ENCODE measurements at regions not wholly inside any gene's neighbourhood (a gene's known extent, or its start where the extent isn't known, plus 50 kb on each side); places are given as distances from the start of the nearest gene placed in this dataset.
"Not testable (repeated sequence)": the region's sequence is repeated elsewhere in the genome, so short reads cannot be mapped to it uniquely, and the experiment has no call there.

- Mint-ChIP-seq H3K36me3 (ENCODE audit: low read depth) (no peaks in the 10 kb centered on the region), H3K27ac (no peak overlapping the region), H3K9me3 (no peaks in the 10 kb centered on the region), H3K4me1 (ENCODE audit: low read depth) (no peaks in the 10 kb centered on the region), H3K27me3 (ENCODE audit: low read depth) (peaks cover 6% of the 10 kb centered on the region), H3K4me3 (no peak overlapping the region)
- DNase-seq: no peak
- CTCF ChIA-PET: no interaction called here
- intact Hi-C loops (cut with micrococcal nuclease): no loop called here
Observed at GRCh38 chr7:91620827-91621226, 259.7 kb downstream of the MTERF1 start.

- H3K36me3 Mint-ChIP-seq (ENCODE audit: low read depth); H3K27ac Mint-ChIP-seq; DNase-seq; CTCF ChIA-PET; H3K9me3 Mint-ChIP-seq; H3K27me3 Mint-ChIP-seq (ENCODE audit: low read depth); intact Hi-C loops (cut with micrococcal nuclease); H3K4me3 Mint-ChIP-seq; H3K4me1 Mint-ChIP-seq (ENCODE audit: low read depth): not testable (repeated sequence)
Observed at GRCh38 chr7:91627324-91627723, 253.2 kb downstream of the MTERF1 start.

GRCh38 chr7:91628742-91629141 is 251.8 kb downstream of the MTERF1 start:
- intact Hi-C loops (cut with micrococcal nuclease): no loop called here
- Mint-ChIP-seq H3K36me3 (ENCODE audit: low read depth) (no peaks in the 10 kb centered on the region), H3K27ac (no peak overlapping the region), H3K9me3 (no peaks in the 10 kb centered on the region), H3K4me3 (no peak overlapping the region), H3K4me1 (ENCODE audit: low read depth) (no peaks in the 10 kb centered on the region), H3K27me3 (ENCODE audit: low read depth) (no peaks in the 10 kb centered on the region)
- CTCF ChIA-PET: no interaction called here
- no peak for DNase-seq

- no peaks in the 10 kb centered on the region for H3K36me3 Mint-ChIP-seq (ENCODE audit: low read depth)
- H3K27me3 Mint-ChIP-seq (ENCODE audit: low read depth): no peaks in the 10 kb centered on the region
- no peaks in the 10 kb centered on the region for H3K4me1 Mint-ChIP-seq (ENCODE audit: low read depth)
- intact Hi-C loops (cut with micrococcal nuclease): loop anchor here (10.0 kb wide), 1 partner anchor 366 kb away; the partner anchor contains the start of gene FZD1
- no peaks in the 10 kb centered on the region for H3K9me3 Mint-ChIP-seq
- no peak overlapping the region for H3K27ac Mint-ChIP-seq
- H3K4me3 Mint-ChIP-seq: no peak overlapping the region
- DNase-seq: no peak
- CTCF ChIA-PET: no interaction called here
Observed at GRCh38 chr7:91630581-91631380, 249.7 kb downstream of the MTERF1 start.

- no peak overlapping the region for H3K27ac Mint-ChIP-seq
- intact Hi-C loops (cut with micrococcal nuclease): loop anchor here (10.0 kb wide), 1 partner anchor 368 kb away; the partner anchor contains the start of gene FZD1
- no peaks in the 10 kb centered on the region for H3K4me1 Mint-ChIP-seq (ENCODE audit: low read depth)
- H3K4me3 Mint-ChIP-seq: no peak overlapping the region
- DNase-seq: no peak
- CTCF ChIA-PET: no interaction called here
- no peaks in the 10 kb centered on the region for H3K36me3 Mint-ChIP-seq (ENCODE audit: low read depth)
- H3K9me3 Mint-ChIP-seq: no peaks in the 10 kb centered on the region
- H3K27me3 Mint-ChIP-seq (ENCODE audit: low read depth): no peaks in the 10 kb centered on the region
Observed at GRCh38 chr7:91632234-91632940, 248.1 kb downstream of the MTERF1 start.

GRCh38 chr7:91633013-91633441 is 247.5 kb downstream of the MTERF1 start:
- H3K9me3 Mint-ChIP-seq: no peaks in the 10 kb centered on the region
- H3K4me1 Mint-ChIP-seq (ENCODE audit: low read depth): no peaks in the 10 kb centered on the region
- H3K4me3 Mint-ChIP-seq: no peak overlapping the region
- H3K27ac Mint-ChIP-seq: no peak overlapping the region
- CTCF ChIA-PET: interaction anchor here (0.9 kb wide), 1 partner anchor 12 kb away, joined by 3 read pairs; no protein-coding TSS in a partner anchor
- no peaks in the 10 kb centered on the region for H3K36me3 Mint-ChIP-seq (ENCODE audit: low read depth)
- intact Hi-C loops (cut with micrococcal nuclease): loop anchor here (10.0 kb wide), 1 partner anchor 368 kb away; the partner anchor contains the start of gene FZD1
- no peak for DNase-seq
- H3K27me3 Mint-ChIP-seq (ENCODE audit: low read depth): no peaks in the 10 kb centered on the region

GRCh38 chr7:91634485-91635177 is 245.9 kb downstream of the MTERF1 start:
- Mint-ChIP-seq H3K4me3 (no peak overlapping the region), H3K27me3 (ENCODE audit: low read depth) (no peaks in the 10 kb centered on the region), H3K9me3 (no peaks in the 10 kb centered on the region), H3K36me3 (ENCODE audit: low read depth) (no peaks in the 10 kb centered on the region), H3K4me1 (ENCODE audit: low read depth) (no peaks in the 10 kb centered on the region), H3K27ac (no peak overlapping the region)
- DNase-seq: no peak
- intact Hi-C loops (cut with micrococcal nuclease): loop anchor here (5.0 to 10.0 kb wide), 3 partner anchors 370 to 1177 kb away; partner anchors contain the start of gene FZD1
- CTCF ChIA-PET: no interaction called here

- no peak overlapping the region for H3K27ac Mint-ChIP-seq
- no peaks in the 10 kb centered on the region for H3K27me3 Mint-ChIP-seq (ENCODE audit: low read depth)
- no peaks in the 10 kb centered on the region for H3K9me3 Mint-ChIP-seq
- no peaks in the 10 kb centered on the region for H3K4me1 Mint-ChIP-seq (ENCODE audit: low read depth)
- H3K36me3 Mint-ChIP-seq (ENCODE audit: low read depth): no peaks in the 10 kb centered on the region
- CTCF ChIA-PET: no interaction called here
- peak; percentile 36 for DNase-seq
- no peak overlapping the region for H3K4me3 Mint-ChIP-seq
- intact Hi-C loops (cut with micrococcal nuclease): loop anchor here (1.0 to 10.0 kb wide), 6 partner anchors 348 to 1179 kb away; partner anchors contain the start of gene FZD1
Observed at GRCh38 chr7:91636129-91636724, 244.3 kb downstream of the MTERF1 start.

- CTCF ChIA-PET: interaction anchor here (0.7 kb wide), 1 partner anchor 595 kb away, joined by 4 read pairs; no protein-coding TSS in a partner anchor
- H3K36me3 Mint-ChIP-seq (ENCODE audit: low read depth): no peaks in the 10 kb centered on the region
- no peak overlapping the region for H3K27ac Mint-ChIP-seq
- H3K4me3 Mint-ChIP-seq: no peak overlapping the region
- DNase-seq: no peak
- no peaks in the 10 kb centered on the region for H3K27me3 Mint-ChIP-seq (ENCODE audit: low read depth)
- H3K9me3 Mint-ChIP-seq: no peaks in the 10 kb centered on the region
- H3K4me1 Mint-ChIP-seq (ENCODE audit: low read depth): no peaks in the 10 kb centered on the region
- intact Hi-C loops (cut with micrococcal nuclease): loop anchor here (1.0 to 10.0 kb wide), 6 partner anchors 348 to 1179 kb away; partner anchors contain the start of gene FZD1
Observed at GRCh38 chr7:91636728-91637127, 243.8 kb downstream of the MTERF1 start.

- H3K27me3 Mint-ChIP-seq (ENCODE audit: low read depth): no peaks in the 10 kb centered on the region
- H3K9me3 Mint-ChIP-seq: no peaks in the 10 kb centered on the region
- no peak overlapping the region for H3K27ac Mint-ChIP-seq
- no peak overlapping the region for H3K4me3 Mint-ChIP-seq
- CTCF ChIA-PET: interaction anchor here (0.6 to 1.2 kb wide), 2 partner anchors 11 to 758 kb away, joined by 3 to 5 read pairs; no protein-coding TSS in a partner anchor
- H3K36me3 Mint-ChIP-seq (ENCODE audit: low read depth): peaks cover 2% of the 10 kb centered on the region
- DNase-seq: no peak
- intact Hi-C loops (cut with micrococcal nuclease): loop anchor here (10.0 kb wide), 1 partner anchor 801 kb away; the partner anchor contains the start of gene GATAD1
- no peaks in the 10 kb centered on the region for H3K4me1 Mint-ChIP-seq (ENCODE audit: low read depth)
Observed at GRCh38 chr7:91644256-91644655, 236.2 kb downstream of the MTERF1 start.

GRCh38 chr7:91645542-91645941 is 235.0 kb downstream of the MTERF1 start:
- no peaks in the 10 kb centered on the region for H3K4me1 Mint-ChIP-seq (ENCODE audit: low read depth)
- CTCF ChIA-PET: no interaction called here
- intact Hi-C loops (cut with micrococcal nuclease): loop anchor here (10.0 kb wide), 1 partner anchor 799 kb away; the partner anchor contains the start of gene GATAD1
- no peak overlapping the region for H3K27ac Mint-ChIP-seq
- DNase-seq: no peak
- no peaks in the 10 kb centered on the region for H3K27me3 Mint-ChIP-seq (ENCODE audit: low read depth)
- no peak overlapping the region for H3K4me3 Mint-ChIP-seq
- no peaks in the 10 kb centered on the region for H3K9me3 Mint-ChIP-seq
- H3K36me3 Mint-ChIP-seq (ENCODE audit: low read depth): peaks cover 2% of the 10 kb centered on the region

- CTCF ChIA-PET: interaction anchor here (0.6 to 0.7 kb wide), 3 partner anchors 23 to 717 kb away, joined by 3 to 4 read pairs (median 3); no protein-coding TSS in a partner anchor
- peaks cover 2% of the 10 kb centered on the region for H3K27me3 Mint-ChIP-seq (ENCODE audit: low read depth)
- no peaks in the 10 kb centered on the region for H3K4me1 Mint-ChIP-seq (ENCODE audit: low read depth)
- no peak overlapping the region for H3K27ac Mint-ChIP-seq
- no peak for DNase-seq
- no peaks in the 10 kb centered on the region for H3K36me3 Mint-ChIP-seq (ENCODE audit: low read depth)
- intact Hi-C loops (cut with micrococcal nuclease): no loop called here
- no peaks in the 10 kb centered on the region for H3K9me3 Mint-ChIP-seq
- no peak overlapping the region for H3K4me3 Mint-ChIP-seq
Observed at GRCh38 chr7:91651986-91652385, 228.5 kb downstream of the MTERF1 start.
